ENCODE measurements at regions not wholly inside any gene's neighbourhood (a gene's known extent, or its start where the extent isn't known, plus 50 kb on each side); places are given as distances from the start of the nearest gene placed in this dataset.

DNA sequence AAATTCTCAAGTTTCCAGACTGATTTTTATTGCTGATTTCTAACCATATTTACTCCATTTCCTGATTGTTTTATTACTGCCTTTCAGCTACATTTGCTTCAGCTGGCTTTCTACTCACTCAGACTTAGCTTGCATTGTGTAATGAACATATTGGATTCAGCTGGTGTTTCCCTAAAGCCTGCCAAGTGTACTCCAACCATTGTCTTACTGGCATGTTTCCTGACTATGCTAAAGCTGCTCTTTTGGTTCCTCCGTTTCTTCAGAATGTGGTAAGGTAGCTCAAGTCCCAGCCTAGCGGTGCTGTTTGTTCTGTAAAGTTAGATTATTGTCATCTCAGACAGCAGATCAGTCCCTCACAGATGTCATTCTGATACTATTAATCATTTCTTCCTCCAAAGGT lies 53.1 kb upstream of the GLRA2 start:
- FAIRE-seq (no peak), DNase-seq (ENCODE audit: low spot score) (no peak)

- FAIRE-seq, result no peak
Measured at GRCh38 chrX:14449773-14450172, 79.6 kb upstream of the GLRA2 start.

DNA sequence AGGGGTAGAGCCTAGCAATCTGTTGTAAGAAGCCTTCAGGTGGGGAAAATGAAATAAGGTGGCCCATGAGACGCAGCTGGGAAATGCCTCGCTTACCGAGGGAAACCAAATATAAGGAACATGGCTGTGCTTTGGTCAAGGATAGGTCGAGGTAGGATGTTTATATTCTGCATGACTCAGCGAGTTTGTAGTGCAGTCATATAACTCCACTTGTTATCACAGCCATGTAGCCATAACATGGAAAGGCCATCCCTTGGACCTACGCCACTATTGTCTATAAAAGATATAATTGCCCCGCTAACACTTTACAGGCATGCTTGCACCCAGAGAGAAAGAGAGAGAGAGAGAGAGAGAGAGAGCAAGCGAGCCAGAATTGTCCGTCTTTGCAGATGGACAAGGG lies 80.9 kb upstream of the GLRA2 start:
- no peak for FAIRE-seq
- no peak for DNase-seq (ENCODE audit: low spot score)

More at GRCh38 chrX:14449773-14450172, 79.6 kb upstream of the GLRA2 start:
- DNase-seq (ENCODE audit: low spot score), result no peak

DNA sequence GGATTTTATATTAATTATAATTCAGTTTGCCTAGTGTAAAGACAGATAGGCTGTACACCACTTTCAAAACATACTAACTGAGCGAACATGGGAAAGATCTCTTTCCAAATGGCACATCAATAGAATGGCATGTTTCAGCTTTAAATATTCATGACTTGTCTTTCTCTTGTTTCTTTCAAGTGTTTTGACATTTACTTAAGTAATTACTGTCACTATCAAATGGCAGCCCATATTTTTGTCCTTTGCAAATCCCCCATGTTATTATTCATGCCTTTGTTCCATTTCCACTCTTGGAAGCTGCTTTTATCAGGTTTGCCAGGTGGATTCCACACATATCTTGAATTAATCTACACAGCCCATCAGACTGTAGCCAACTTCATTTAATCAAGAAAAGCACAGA lies 89.2 kb upstream of the GLRA2 start:
- FAIRE-seq (no peak), DNase-seq (ENCODE audit: low spot score) (no peak)

DNA sequence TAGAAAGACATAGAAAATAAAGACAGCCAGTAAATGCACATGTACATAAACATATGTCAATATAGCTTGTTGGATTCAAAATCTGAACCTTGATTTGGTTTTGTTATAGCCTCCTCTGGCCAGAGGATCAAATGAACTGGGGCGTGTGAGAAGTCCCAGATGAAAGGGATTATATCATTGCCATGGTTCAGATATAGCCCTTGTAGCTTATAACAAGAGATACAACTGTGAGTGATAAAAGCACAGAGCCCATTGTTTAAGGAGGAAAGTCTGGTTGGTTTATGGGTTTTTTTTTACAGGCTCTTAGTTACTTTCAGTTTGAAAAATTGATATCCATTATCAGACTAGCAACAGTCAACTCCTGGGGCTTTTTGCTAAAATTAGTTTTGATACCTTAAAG lies 101.7 kb upstream of the GLRA2 start:
- no peak for DNase-seq (ENCODE audit: low spot score)
- FAIRE-seq, result no peak

DNA sequence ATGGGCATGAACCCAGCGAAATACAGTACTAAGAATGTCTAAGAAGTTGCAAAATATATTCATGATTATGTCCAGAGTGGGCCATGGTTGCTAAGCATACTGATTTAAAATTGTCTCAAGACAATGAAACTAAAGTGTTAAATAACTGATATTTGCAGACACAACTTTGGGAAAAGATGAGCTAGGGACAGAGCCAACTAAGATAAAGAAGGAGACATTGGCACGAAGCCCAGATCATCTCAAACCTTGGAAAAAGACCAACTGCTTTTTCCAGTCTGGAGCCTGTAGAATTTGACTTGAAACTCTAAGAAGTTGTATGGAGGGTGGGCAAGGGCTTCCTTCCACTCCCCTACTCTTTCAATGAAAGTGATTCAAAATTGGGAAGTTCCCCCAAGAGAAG lies 108.5 kb upstream of the GLRA2 start:
- no peak for DNase-seq (ENCODE audit: low spot score)
- FAIRE-seq, result no peak

DNA sequence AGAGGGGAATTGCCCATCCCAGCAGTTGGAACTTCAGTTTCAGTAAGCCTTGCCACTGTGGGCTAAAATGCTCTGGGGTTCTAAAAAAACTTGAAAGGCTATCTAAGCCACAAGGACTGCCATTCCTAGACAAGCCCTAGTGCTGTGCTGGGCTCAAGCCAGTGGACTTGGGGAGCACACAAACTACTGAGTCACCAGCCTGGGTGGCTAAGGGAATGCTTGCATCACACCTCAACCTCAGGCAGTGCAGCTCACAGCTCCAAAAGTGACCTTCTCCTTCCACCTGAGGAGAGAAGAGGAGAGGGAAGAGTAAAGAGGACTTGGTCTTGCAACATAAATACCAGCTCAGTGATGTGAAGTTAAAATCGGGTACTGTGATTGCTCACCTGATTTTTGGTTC lies 116.7 kb upstream of the GLRA2 start:
- FAIRE-seq, result no peak

DNA sequence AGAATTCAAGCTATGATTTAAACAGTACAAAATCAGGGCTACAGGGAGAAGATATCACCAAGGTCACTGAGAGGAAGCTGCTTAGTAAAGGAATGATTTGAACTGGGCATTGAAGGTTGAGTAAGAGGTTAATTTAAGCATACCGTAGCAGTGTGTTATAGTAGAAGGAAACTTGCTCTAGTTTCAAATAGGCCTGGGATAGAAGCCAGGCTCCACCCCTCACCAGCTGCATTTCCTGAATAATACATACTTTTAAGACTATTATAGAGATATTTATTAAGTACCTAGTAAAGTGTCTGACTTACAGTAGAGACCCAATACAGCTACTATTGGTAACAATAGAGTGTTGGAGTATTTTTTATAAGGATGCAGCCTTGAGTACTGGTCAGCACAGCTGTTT lies 118.0 kb upstream of the GLRA2 start:
- FAIRE-seq (no peak), DNase-seq (ENCODE audit: low spot score) (no peak)

More for the DNA sequence above, 116.7 kb upstream of the GLRA2 start:
- no peak for DNase-seq (ENCODE audit: low spot score)

DNA sequence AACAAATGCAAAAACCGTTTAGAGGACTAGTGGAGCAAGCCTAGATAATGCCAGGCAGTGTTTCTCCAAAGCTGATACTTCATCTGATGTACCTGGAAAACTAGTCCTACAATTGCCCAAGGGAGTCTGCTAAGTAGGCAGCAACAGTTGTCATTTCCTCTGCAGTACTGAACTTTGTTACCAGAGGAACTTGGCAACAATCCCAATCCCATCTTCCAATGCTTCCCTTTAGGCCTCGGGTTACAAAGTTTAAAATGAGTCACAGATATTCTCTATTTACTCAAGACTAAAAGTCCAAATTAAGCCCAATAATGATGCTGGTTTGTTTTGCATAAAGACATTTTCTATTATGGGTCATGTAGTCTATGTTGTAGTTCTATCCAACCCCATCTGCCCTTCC lies 120.0 kb upstream of the GLRA2 start:
- DNase-seq (ENCODE audit: low spot score), result no peak
- no peak for FAIRE-seq

DNA sequence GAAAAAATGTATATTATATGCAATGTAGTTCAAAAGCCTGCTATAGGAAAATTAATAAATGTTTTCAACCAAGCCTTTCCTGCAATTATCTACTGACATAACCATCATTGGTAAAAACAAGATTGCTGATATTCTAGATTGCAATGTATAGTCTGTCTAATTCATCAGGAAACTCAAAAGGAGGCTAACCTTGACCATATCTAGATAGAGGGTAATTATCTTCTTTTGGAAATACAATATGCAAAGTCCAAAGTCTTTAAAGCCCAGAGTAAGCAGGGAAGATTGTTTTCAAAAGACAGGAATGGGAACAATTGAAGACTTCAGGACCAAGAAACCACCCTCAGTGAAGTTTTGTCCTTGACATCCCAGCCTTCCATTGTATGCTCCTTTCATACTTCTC lies 123.1 kb upstream of the GLRA2 start:
- DNase-seq (ENCODE audit: low spot score) (no peak), FAIRE-seq (no peak)

DNA sequence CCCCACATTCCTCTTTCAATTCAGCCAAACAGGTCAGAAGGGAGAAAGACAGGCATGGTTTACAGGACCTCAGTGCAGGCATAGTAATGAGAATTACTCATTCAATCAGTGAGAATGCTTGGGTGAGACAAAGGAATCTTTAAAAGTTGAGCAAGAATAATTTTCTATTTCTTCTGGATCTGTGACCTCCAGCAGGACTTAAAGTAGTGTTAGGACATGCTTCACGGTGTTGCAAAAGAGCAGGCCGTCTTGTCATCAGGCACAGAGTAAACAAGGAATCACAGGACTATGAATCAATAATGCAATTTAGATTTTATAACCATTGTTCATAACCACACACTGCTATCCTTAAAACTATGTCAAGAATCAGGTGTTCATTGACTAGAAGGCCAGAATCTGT lies 130.6 kb upstream of the GLRA2 start:
- FAIRE-seq (no peak), DNase-seq (ENCODE audit: low spot score) (no peak)

DNA sequence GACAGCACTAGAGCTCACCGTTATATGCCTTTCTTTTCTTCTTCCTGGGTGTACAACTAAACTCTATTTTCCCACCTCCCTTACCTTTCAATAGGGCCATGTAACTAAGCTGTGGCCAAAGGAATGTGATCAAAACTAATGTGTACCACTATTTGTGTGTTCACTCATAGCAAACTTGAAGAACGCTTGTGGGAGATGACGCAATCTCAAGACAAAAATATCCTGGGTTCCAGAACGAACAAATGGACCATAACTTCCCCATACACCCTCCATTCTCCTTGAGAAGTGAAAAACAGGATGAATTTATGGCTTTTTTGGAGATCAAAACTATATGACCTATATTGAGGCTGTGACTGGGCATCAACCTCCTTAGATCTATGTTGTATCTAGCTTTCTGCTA lies 139.7 kb upstream of the GLRA2 start:
- no peak for DNase-seq (ENCODE audit: low spot score)
- FAIRE-seq, result no peak

GRCh38 chrX:14386981-14387380 lies 142.4 kb upstream of the GLRA2 start:
- no peak for FAIRE-seq

GRCh38 chrX:14380044-14380443 lies 149.3 kb upstream of the GLRA2 start:
- no peak for DNase-seq (ENCODE audit: low spot score)

More at GRCh38 chrX:14386981-14387380, 142.4 kb upstream of the GLRA2 start:
- no peak for DNase-seq (ENCODE audit: low spot score)

DNA sequence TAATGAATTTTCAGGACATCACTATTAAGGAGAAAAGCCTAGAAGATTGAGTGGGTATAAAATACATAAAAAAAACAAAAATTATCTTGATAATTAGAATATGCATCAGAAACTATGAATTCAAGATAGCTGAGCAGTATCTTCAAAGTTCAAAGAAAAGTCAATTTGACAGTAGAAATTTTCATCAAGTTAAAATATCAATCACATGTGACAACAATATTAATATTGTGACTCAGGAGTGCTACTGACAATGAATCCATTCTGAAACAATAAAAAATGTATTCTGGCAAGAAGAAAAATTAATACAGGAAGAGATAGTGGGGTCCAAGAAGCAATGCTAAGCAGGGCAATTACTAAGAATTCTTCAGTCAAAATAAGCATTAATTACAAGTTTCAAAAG lies 151.9 kb upstream of the GLRA2 start:
- DNase-seq (ENCODE audit: low spot score) (no peak), FAIRE-seq (no peak)

More at GRCh38 chrX:14380044-14380443, 149.3 kb upstream of the GLRA2 start:
- no peak for FAIRE-seq

- FAIRE-seq (no peak), DNase-seq (ENCODE audit: low spot score) (no peak)
Measured at GRCh38 chrX:14363728-14364127, 165.6 kb upstream of the GLRA2 start.

DNA sequence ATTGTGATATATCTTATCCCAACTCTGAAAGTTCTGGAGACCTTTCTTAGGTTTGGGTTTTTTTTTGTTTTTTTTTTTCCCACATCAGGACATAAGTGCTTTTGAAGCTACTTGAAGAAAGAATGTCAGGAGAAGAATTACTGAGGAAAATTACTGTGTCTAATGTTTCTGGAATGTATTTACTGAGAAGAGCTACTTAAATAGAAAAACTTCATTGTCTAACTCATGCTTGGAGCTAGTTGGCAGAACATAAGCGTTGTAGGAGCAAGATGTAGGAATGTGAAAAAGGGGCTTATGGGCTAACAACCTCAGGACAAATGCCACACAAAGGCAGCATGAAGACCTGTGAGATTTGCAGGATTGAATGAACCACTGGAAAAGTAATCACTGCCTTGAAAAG lies 166.6 kb upstream of the GLRA2 start:
- no peak for DNase-seq (ENCODE audit: low spot score)
- no peak for FAIRE-seq

GRCh38 chrX:14361435-14361834 lies 167.9 kb upstream of the GLRA2 start:
- DNase-seq (ENCODE audit: low spot score) (no peak), FAIRE-seq (no peak)

DNA sequence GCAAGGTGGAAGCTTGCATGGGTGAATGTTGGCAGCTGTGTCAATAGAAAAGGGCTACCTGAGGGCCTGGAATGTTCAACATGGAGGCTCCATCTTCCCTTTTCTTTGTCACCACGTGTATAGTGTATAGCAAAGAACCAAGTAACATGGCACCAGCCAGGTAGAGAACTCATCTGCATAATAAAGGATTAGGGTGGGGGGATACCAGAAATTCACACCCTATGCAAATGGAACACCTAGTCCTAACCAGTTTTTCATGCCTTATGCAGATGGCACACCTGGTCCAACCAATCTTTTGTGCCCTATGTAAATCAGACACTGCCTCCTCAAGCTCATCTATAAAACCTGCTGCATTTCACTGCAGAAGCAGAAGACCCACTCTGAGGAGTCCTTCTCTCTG lies 169.6 kb upstream of the GLRA2 start:
- DNase-seq (ENCODE audit: low spot score) (no peak), FAIRE-seq (no peak)

- FAIRE-seq (no peak), DNase-seq (ENCODE audit: low spot score) (no peak)
Measured at GRCh38 chrX:14359316-14359715, 170.0 kb upstream of the GLRA2 start.

DNA sequence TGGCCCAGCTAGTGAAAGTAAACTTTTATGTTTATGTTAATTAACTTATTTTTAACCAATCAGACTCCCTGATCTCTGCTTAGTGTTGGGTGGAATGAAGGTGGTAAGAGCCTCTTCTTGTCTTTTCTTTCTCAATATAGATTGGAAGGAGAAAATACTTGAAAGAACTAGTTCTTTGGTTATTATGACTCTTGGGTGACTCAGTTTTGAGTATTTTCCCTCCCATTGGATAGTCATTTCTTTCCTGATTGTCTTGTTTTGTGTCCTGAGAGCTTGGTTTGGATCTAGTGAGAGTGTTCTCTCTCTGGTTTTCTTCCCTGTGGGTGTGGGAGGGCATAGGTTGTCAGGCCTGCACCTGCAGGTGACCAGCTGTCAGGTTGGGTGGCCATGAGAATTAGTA lies 172.0 kb upstream of the GLRA2 start:
- FAIRE-seq, result no peak

DNA sequence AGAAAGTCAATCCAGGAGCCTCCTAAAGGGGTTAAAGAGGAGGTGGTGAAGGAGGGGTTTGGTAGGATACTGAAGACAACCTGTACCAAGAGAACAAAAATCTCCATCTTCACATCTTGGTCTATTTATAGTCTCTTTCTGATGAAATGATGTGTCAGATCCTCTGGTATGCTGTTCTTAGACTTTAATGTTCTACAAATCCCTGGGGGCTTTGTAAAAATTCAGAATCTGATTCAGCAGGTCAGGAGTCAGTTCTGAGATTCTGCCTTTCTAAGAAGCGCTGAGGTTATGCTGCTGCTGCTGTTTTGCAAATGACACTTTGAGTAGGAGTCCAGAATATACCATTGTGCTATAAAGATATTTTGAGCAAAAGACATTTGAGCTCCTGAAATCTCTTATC lies 172.9 kb upstream of the GLRA2 start:
- FAIRE-seq (no peak), DNase-seq (ENCODE audit: low spot score) (no peak)

More for the DNA sequence above, 172.0 kb upstream of the GLRA2 start:
- no peak for DNase-seq (ENCODE audit: low spot score)

DNA sequence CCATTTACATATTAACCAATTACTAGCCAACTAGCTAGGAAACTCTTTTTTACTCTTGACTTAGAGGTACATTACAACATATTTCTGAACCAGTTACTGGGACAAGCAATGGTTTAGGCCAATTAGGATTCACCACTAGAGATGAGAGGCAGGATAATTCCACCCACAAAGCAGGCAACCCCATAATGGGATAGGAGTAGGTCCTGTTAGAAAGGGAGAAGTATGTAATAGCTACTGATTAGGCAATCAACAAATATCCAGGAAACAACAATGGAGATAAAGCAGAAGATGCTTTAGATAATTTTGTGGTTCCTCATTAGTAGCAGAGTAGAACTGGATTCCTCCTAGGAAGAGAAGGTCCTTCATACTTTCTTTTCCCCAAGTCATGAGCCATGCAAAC lies 173.8 kb upstream of the GLRA2 start:
- DNase-seq (ENCODE audit: low spot score), result no peak
- FAIRE-seq, result no peak

GRCh38 chrX:14354521-14354920 lies 174.8 kb upstream of the GLRA2 start:
- FAIRE-seq (no peak), DNase-seq (ENCODE audit: low spot score) (no peak)
